ENCODE measurements at regions not wholly inside any gene's neighbourhood (a gene's known extent, or its start where the extent isn't known, plus 50 kb on each side); places are given as distances from the start of the nearest gene placed in this dataset.

GRCh38 chr12:91954326-91954725 lies 191.3 kb downstream of the BTG1 start:
- no peak for DNase-seq (ENCODE audit: low read depth)
- TF ChIP-seq CTCF (IDR thresholded peaks at IDR 0.05; ENCODE audit: low read depth, low read length) (no peak), POLR2A (IDR thresholded peaks at IDR 0.05; ENCODE audit: extremely low read depth, insufficient read length) (no peak), MYC (IDR thresholded peaks at IDR 0.05; ENCODE audit: low read depth, low read length) (no peak), MAX (IDR thresholded peaks at IDR 0.05; ENCODE audit: low read depth, low read length) (no peak)
- no peak overlapping the region for H3K4me3 ChIP-seq (ENCODE audit: low read depth, low read length)

GRCh38 chr12:91952916-91953315 lies 192.7 kb downstream of the BTG1 start:
- no peak overlapping the region for H3K4me3 ChIP-seq (ENCODE audit: low read depth, low read length)
- peak; percentile 45 for DNase-seq (ENCODE audit: low read depth)
- no peak for TF ChIP-seq MAX (IDR thresholded peaks at IDR 0.05; ENCODE audit: low read depth, low read length)
- TF ChIP-seq MYC (IDR thresholded peaks at IDR 0.05; ENCODE audit: low read depth, low read length), result no peak
- TF ChIP-seq CTCF (IDR thresholded peaks at IDR 0.05; ENCODE audit: low read depth, low read length), result no peak
- TF ChIP-seq POLR2A (IDR thresholded peaks at IDR 0.05; ENCODE audit: extremely low read depth, insufficient read length), result no peak

- no peak for TF ChIP-seq CTCF (IDR thresholded peaks at IDR 0.05; ENCODE audit: low read depth, low read length)
- no peak for TF ChIP-seq POLR2A (IDR thresholded peaks at IDR 0.05; ENCODE audit: extremely low read depth, insufficient read length)
- TF ChIP-seq MYC (IDR thresholded peaks at IDR 0.05; ENCODE audit: low read depth, low read length), result no peak
- no peak for TF ChIP-seq MAX (IDR thresholded peaks at IDR 0.05; ENCODE audit: low read depth, low read length)
- DNase-seq (ENCODE audit: low read depth), result no peak
- no peak overlapping the region for H3K4me3 ChIP-seq (ENCODE audit: low read depth, low read length)
Observed at GRCh38 chr12:91951571-91951970, 194.1 kb downstream of the BTG1 start.

- peak; percentile 26 for DNase-seq (ENCODE audit: low read depth)
- TF ChIP-seq MYC (IDR thresholded peaks at IDR 0.05; ENCODE audit: low read depth, low read length) (no peak), CTCF (IDR thresholded peaks at IDR 0.05; ENCODE audit: low read depth, low read length) (no peak), POLR2A (IDR thresholded peaks at IDR 0.05; ENCODE audit: extremely low read depth, insufficient read length) (no peak)
- H3K4me3 ChIP-seq (ENCODE audit: low read depth, low read length), result no peak overlapping the region
Observed at GRCh38 chr12:91948504-91948903, 197.1 kb downstream of the BTG1 start.

GRCh38 chr12:91947459-91947858 lies 198.2 kb downstream of the BTG1 start:
- peak; percentile 28 for DNase-seq (ENCODE audit: low read depth)
- TF ChIP-seq MAX (IDR thresholded peaks at IDR 0.05; ENCODE audit: low read depth, low read length) (no peak), MYC (IDR thresholded peaks at IDR 0.05; ENCODE audit: low read depth, low read length) (no peak), CTCF (IDR thresholded peaks at IDR 0.05; ENCODE audit: low read depth, low read length) (no peak), POLR2A (IDR thresholded peaks at IDR 0.05; ENCODE audit: extremely low read depth, insufficient read length) (no peak)
- no peak overlapping the region for H3K4me3 ChIP-seq (ENCODE audit: low read depth, low read length)

- DNase-seq (ENCODE audit: low read depth), result no peak
- no peak overlapping the region for H3K4me3 ChIP-seq (ENCODE audit: low read depth, low read length)
- TF ChIP-seq MYC (IDR thresholded peaks at IDR 0.05; ENCODE audit: low read depth, low read length) (no peak), POLR2A (IDR thresholded peaks at IDR 0.05; ENCODE audit: extremely low read depth, insufficient read length) (no peak), CTCF (IDR thresholded peaks at IDR 0.05; ENCODE audit: low read depth, low read length) (no peak), MAX (IDR thresholded peaks at IDR 0.05; ENCODE audit: low read depth, low read length) (no peak)
Observed at GRCh38 chr12:91944637-91945036, 201.0 kb downstream of the BTG1 start.
